Right renal cortex interstitium (tissue), 3 donors: ENCODE measurements at regions not wholly inside any gene's neighbourhood (a gene's known extent, or its start where the extent isn't known, plus 50 kb on each side); places are given as distances from the start of the nearest gene placed in this dataset.

Experiments
- DNase-seq, 3 donors: peaks; one replicate each; pipeline ENCODE4 v3.0.0-alpha.2; 2013; ENCODE audit warnings: low read depth in 3 of 3, low spot score in 2 of 3

DNA sequence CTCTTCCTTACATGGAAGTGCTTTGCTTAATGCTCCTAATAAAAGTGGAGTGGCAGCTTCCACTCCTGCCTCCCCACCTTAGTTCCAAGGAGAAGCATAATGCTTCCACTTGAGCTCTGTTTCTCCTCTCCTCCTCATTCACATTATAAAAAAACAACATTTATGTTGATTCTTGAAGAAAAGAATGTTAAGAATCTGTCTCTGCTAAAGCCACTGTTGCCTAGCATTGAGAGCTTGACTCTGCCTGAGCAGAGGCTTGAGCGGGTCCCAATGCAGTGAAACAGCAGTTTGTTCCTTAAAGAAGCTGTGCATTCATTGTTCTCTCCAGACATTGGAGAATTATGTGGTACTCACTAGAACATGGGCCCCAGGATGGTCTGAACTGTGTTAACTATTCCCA is 101.5 kb upstream of the GHR start:
- DNase-seq, result no peak

- no peak for DNase-seq
Observed at GRCh38 chr5:42337143-42337542, 86.1 kb upstream of the GHR start.

GRCh38 chr5:42337607-42338006 is 85.6 kb upstream of the GHR start:
- DNase-seq, result no peak

GRCh38 chr5:42338136-42338535 is 85.1 kb upstream of the GHR start:
- no peak for DNase-seq

DNA sequence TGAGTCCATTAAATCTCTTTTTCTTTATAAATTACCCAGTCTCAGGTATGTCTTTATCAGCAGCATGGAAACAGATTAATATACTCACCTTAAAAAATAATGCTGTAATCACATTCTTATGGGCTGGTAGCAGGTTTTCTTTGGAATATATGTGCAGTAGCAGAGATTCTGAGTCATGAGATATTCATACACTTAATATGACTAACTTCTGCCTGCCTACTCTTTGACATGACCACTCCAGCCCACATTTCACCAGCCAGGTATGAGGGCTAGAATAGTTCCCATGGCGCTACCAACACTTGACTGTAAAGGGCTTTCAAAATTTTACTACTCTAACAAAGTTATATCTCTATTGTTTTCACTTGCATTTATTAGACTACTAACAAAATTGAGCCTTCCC is 74.1 kb upstream of the GHR start:
- no peak for DNase-seq

GRCh38 chr5:42351956-42352355 is 71.3 kb upstream of the GHR start:
- DNase-seq, result no peak

GRCh38 chr5:42360056-42360455 is 63.2 kb upstream of the GHR start:
- no peak for DNase-seq

DNA sequence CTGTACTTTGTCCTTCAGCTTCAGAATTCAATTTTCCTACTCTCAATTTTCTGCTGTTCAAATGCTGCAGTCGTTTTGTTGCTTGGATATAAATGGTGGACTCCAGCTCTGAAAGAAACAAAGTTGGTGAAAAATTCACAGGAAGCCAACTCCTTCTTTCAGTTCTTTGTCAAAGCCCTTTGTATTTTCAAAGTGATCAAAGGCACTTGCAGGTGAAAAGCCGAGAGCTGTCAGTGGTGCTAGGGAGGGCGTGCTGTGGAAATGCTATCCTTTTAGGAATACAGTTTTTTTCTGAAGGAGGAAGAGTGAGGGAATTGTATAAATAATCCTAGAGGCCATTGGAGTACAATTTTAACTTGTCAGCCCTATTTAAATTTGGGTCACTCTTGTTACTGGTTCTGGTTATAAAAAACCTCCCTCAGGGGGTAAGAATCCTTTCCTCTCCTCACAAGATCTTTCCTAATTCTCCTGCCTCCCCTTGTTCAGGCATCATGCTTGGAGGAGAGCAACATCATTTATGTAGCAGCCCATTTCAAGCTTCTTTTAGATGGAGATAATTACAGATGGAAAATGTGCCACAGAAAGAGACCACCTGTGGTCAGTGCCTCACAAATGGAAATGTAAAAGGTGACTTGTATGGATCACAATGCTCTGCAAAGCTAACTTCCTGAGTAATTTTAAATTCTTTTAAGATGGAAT is 62.5 kb upstream of the GHR start:
- no peak for DNase-seq

DNA sequence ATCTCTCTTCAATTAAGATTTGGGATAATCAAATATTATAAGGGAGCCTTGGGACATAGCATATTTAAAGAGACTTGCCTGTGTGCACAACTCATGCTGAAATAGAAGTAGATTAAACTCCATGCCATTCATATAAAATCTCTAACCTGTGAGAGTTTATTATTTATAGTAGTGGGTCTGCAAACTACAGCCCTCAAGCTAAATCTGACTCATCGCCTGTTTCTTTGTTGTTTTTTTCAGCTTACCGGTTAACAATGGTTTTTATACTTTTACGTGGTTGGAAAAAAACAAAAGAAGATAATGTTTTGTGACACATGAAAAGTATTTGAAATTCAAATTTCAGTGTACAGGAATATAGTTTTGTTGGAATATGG is 61.9 kb upstream of the GHR start:
- no peak for DNase-seq

DNA sequence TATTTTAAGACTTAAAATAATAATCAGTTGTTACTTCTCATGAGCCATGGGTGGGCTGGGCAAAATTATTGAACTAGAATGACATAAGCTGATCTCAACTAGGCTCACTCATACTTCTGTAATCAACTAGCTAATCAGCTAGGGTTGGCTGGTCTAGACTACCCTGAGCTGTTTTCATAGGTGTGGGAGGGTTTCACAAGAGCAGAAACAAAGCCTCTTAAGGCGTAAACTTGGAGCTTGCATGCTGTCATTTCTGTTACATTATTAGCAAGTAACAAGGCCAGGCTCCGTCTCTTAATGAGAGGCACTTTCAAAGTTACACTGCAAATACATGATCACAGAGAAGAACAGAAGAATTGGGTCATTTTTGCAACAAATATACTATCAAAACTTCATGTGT is 57.2 kb upstream of the GHR start:
- DNase-seq, result no peak
